Thyroid gland (tissue), 4 donors: ENCODE measurements at regions not wholly inside any gene's neighbourhood (a gene's known extent, or its start where the extent isn't known, plus 50 kb on each side); places are given as distances from the start of the nearest gene placed in this dataset.

ENCODE experiments used
- POLR2A ChIP-seq, 2 donors: fragments of 450-650 bp; IDR thresholded peaks; one replicate each; pipeline ENCODE4 v1.6.1; 2017; ENCODE audit warnings: antibody characterized with exemption in 2 of 2, mild to moderate bottlenecking in 2 of 2, moderate library complexity in 1 of 2
- TF ChIP-seq, protein P1 (sequence below), 6 experiments: fragments of 200-600 bp in 3 of 6; fragments of 450-650 bp in 3 of 6; sonication (generic) in 3 of 6; IDR thresholded peaks; one replicate each; pipeline ENCODE4 v1.5.1; 2016 to 2019; ENCODE audit warnings: antibody characterized with exemption in 6 of 6, mild to moderate bottlenecking in 2 of 6, inconsistent platforms in 1 of 6, moderate library complexity in 1 of 6

DNA sequence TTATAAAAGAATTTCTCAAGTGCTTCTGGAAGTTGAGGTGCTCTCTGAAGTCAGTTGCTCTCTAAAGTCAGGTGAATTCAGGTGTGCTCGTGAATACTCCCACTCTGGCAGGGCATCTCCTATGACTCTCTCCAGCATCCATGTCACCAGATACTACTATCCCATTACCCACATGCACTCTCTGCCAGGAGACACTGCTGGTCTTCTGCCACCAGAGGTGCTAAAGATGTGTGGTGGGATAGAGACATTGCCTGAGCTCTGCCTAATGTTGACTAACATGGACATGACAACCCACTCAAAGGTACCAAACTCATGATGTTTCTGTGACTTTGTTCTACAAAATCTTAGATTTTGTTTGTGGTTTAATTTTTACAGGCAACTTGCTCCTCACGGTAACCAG, 106.4 kb upstream of the HNRNPA3 start:
- TF ChIP-seq, protein P1, sequence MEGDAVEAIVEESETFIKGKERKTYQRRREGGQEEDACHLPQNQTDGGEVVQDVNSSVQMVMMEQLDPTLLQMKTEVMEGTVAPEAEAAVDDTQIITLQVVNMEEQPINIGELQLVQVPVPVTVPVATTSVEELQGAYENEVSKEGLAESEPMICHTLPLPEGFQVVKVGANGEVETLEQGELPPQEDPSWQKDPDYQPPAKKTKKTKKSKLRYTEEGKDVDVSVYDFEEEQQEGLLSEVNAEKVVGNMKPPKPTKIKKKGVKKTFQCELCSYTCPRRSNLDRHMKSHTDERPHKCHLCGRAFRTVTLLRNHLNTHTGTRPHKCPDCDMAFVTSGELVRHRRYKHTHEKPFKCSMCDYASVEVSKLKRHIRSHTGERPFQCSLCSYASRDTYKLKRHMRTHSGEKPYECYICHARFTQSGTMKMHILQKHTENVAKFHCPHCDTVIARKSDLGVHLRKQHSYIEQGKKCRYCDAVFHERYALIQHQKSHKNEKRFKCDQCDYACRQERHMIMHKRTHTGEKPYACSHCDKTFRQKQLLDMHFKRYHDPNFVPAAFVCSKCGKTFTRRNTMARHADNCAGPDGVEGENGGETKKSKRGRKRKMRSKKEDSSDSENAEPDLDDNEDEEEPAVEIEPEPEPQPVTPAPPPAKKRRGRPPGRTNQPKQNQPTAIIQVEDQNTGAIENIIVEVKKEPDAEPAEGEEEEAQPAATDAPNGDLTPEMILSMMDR (IDR thresholded peaks at IDR 0.05): no peak
- TF ChIP-seq POLR2A (IDR thresholded peaks at IDR 0.05): no peak
